22Rv1 (cell line): ENCODE measurements at regions not wholly inside any gene's neighbourhood (a gene's known extent, or its start where the extent isn't known, plus 50 kb on each side); places are given as distances from the start of the nearest gene placed in this dataset.

Source experiments
- CTCF ChIP-seq: fragments of 450-650 bp; IDR thresholded peaks from 2 replicates; pipeline ENCODE4 v1.5.1; 2017; ENCODE audit warnings: mild to moderate bottlenecking
- ZFX ChIP-seq: fragments of 450-650 bp; IDR thresholded peaks from 2 replicates; pipeline ENCODE4 v1.6.1; 2017; ENCODE audit warnings: antibody characterized with exemption, borderline replicate concordance

- no peak for TF ChIP-seq CTCF
- no peak for TF ChIP-seq ZFX
Measured at GRCh38 chr12:115297445-115297844, 613.5 kb upstream of the TBX3 start.
